ENCODE measurements at regions not wholly inside any gene's neighbourhood (a gene's known extent, or its start where the extent isn't known, plus 50 kb on each side); places are given as distances from the start of the nearest gene placed in this dataset.

DNA sequence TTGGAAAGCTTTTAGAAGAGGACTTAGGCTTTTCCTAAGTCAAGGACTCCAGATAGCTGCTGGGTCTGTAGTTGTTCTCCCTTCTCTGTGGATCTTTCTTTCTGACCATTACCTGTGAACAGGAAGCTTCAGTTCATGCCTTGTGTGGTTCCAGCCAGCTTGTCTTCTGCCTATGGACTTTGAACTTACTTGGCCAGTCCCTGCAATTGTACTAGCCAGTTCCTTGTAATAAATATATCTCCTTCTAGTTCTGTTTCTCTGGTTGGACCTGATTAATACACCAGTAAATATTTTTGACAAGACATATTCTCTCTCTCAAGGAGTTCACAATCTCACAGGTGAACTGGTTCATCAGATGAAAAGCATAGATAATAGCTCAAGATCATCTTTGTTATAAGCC, 341.3 kb upstream of the DPPA4 start (continued):
- TF ChIP-seq, protein P1, sequence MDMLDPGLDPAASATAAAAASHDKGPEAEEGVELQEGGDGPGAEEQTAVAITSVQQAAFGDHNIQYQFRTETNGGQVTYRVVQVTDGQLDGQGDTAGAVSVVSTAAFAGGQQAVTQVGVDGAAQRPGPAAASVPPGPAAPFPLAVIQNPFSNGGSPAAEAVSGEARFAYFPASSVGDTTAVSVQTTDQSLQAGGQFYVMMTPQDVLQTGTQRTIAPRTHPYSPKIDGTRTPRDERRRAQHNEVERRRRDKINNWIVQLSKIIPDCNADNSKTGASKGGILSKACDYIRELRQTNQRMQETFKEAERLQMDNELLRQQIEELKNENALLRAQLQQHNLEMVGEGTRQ (CRISPR knock-in tag; IDR thresholded peaks at IDR 0.05) = no peak
- TF ChIP-seq ZNF671 (CRISPR knock-in tag; IDR thresholded peaks at IDR 0.05) = no peak
- TF ChIP-seq CREB1 (CRISPR knock-in tag; IDR thresholded peaks at IDR 0.05) = no peak
- TF ChIP-seq HMGA2 (CRISPR knock-in tag; IDR thresholded peaks at IDR 0.05) = no peak
- no peak for TF ChIP-seq SMAD3 (CRISPR knock-in tag; IDR thresholded peaks at IDR 0.05; ENCODE audit: borderline replicate concordance)
- no peak for TF ChIP-seq ARID4B (CRISPR knock-in tag; IDR thresholded peaks at IDR 0.05; ENCODE audit: borderline replicate concordance)
- no peak for TF ChIP-seq NFATC4 (CRISPR knock-in tag; IDR thresholded peaks at IDR 0.05)
- TF ChIP-seq ZNF396 (CRISPR knock-in tag; IDR thresholded peaks at IDR 0.05; ENCODE audit: borderline replicate concordance) = no peak
- TF ChIP-seq ZNF423 (CRISPR knock-in tag; IDR thresholded peaks at IDR 0.05) = no peak
- TF ChIP-seq PREB (CRISPR knock-in tag; IDR thresholded peaks at IDR 0.05; ENCODE audit: borderline replicate concordance) = no peak
- no peak for TF ChIP-seq JUN (CRISPR knock-in tag; IDR thresholded peaks at IDR 0.05)

DNA sequence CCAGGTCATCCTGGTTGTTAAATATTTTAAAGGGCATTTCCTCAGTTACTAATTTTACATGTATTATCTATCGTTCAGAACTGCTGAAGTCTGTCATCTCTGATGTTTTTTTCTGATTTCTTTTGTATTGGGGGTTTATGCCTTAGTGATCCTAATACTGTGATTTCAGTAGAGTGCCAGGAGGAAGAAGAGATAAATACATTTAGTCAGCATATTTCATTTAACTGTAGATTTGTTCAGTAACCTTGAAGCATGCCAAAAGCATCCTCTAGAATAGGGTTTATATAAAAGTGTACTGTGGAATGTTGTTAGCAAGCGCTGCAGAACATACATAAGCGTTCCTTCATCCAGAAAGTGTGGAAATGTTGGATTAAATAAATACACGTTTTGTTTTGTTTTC, 342.3 kb upstream of the DPPA4 start:
- H3K27me3 Mint-ChIP-seq (ENCODE audit: low read depth) = no peaks in the 10 kb centered on the region
- H3K9me3 Mint-ChIP-seq = no peaks in the 10 kb centered on the region
- no peaks in the 10 kb centered on the region for H3K4me1 Mint-ChIP-seq
- H3K36me3 Mint-ChIP-seq = no peaks in the 10 kb centered on the region
- no peak overlapping the region for H3K27ac Mint-ChIP-seq
- ChIA-PET POLR2A (no interaction called here), CTCF (no interaction called here)
- ATAC-seq (no peak), DNase-seq (ENCODE audit: low spot score) (no peak)
- no peak overlapping the region for H3K4me3 Mint-ChIP-seq
- TF ChIP-seq ZNF396 (CRISPR knock-in tag; IDR thresholded peaks at IDR 0.05; ENCODE audit: borderline replicate concordance) (no peak), ETV6 (CRISPR knock-in tag; IDR thresholded peaks at IDR 0.05) (no peak), ZNF532 (CRISPR knock-in tag; IDR thresholded peaks at IDR 0.05; ENCODE audit: borderline replicate concordance) (no peak), PRRX2 (CRISPR knock-in tag; IDR thresholded peaks at IDR 0.05) (no peak), USF1 (CRISPR knock-in tag; IDR thresholded peaks at IDR 0.05) (no peak), FOXK1 (CRISPR knock-in tag; IDR thresholded peaks at IDR 0.05) (no peak)
- TF ChIP-seq, protein P2, sequence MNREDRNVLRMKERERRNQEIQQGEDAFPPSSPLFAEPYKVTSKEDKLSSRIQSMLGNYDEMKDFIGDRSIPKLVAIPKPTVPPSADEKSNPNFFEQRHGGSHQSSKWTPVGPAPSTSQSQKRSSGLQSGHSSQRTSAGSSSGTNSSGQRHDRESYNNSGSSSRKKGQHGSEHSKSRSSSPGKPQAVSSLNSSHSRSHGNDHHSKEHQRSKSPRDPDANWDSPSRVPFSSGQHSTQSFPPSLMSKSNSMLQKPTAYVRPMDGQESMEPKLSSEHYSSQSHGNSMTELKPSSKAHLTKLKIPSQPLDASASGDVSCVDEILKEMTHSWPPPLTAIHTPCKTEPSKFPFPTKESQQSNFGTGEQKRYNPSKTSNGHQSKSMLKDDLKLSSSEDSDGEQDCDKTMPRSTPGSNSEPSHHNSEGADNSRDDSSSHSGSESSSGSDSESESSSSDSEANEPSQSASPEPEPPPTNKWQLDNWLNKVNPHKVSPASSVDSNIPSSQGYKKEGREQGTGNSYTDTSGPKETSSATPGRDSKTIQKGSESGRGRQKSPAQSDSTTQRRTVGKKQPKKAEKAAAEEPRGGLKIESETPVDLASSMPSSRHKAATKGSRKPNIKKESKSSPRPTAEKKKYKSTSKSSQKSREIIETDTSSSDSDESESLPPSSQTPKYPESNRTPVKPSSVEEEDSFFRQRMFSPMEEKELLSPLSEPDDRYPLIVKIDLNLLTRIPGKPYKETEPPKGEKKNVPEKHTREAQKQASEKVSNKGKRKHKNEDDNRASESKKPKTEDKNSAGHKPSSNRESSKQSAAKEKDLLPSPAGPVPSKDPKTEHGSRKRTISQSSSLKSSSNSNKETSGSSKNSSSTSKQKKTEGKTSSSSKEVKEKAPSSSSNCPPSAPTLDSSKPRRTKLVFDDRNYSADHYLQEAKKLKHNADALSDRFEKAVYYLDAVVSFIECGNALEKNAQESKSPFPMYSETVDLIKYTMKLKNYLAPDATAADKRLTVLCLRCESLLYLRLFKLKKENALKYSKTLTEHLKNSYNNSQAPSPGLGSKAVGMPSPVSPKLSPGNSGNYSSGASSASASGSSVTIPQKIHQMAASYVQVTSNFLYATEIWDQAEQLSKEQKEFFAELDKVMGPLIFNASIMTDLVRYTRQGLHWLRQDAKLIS (CRISPR knock-in tag; IDR thresholded peaks at IDR 0.05; ENCODE audit: borderline replicate concordance) = no peak
- TF ChIP-seq, protein P3, sequence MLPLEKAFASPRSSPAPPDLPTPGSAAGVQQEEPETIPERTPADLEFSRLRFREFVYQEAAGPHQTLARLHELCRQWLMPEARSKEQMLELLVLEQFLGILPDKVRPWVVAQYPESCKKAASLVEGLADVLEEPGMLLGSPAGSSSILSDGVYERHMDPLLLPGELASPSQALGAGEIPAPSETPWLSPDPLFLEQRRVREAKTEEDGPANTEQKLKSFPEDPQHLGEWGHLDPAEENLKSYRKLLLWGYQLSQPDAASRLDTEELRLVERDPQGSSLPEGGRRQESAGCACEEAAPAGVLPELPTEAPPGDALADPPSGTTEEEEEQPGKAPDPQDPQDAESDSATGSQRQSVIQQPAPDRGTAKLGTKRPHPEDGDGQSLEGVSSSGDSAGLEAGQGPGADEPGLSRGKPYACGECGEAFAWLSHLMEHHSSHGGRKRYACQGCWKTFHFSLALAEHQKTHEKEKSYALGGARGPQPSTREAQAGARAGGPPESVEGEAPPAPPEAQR (CRISPR knock-in tag; IDR thresholded peaks at IDR 0.05) = no peak
- TF ChIP-seq, protein P1 (CRISPR knock-in tag; IDR thresholded peaks at IDR 0.05) = no peak

All from WTC11 (cell line).